LNCaP clone FGC (cell line): ENCODE measurements at regions not wholly inside any gene's neighbourhood (a gene's known extent, or its start where the extent isn't known, plus 50 kb on each side); places are given as distances from the start of the nearest gene placed in this dataset.

Experiments
- DNase-seq: peaks from one replicate; pipeline ENCODE4 v3.0.0-alpha.2; 2011; ENCODE audit warnings: low read depth
- H3K4me3 ChIP-seq: 2 replicates; pipeline ENCODE4 v1.5.1; 2011; ENCODE audit warnings: mild to moderate bottlenecking, low read depth, low read length, control low read depth
- TF ChIP-seq, protein P1 (sequence below): IDR thresholded peaks from 2 replicates; pipeline ENCODE4 v1.5.1; 2012; ENCODE audit warnings: mild to moderate bottlenecking; ENCODE audit not compliant: control insufficient read depth, insufficient read depth; ENCODE audit errors: extremely low read depth

DNA sequence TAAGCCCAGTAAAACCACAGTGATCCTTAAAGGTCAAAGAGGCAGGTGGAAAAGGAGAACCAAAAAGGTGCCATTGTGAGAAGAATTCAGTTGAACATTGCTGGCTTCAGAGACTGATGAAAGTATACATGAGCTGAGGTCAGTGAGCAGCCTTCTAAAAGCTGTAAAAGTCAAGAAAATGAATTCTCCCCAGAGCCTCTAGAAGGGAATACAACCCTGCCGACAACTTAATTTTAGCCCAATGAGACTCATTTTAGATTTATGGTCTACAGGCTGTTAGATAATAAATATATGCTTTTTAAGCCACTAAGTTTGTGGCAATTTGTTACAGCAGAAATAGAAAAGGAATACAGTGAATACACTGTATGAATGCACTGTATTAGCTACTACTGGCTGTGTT, 911.4 kb downstream of the TRIB2 start:
- TF ChIP-seq, protein P1, sequence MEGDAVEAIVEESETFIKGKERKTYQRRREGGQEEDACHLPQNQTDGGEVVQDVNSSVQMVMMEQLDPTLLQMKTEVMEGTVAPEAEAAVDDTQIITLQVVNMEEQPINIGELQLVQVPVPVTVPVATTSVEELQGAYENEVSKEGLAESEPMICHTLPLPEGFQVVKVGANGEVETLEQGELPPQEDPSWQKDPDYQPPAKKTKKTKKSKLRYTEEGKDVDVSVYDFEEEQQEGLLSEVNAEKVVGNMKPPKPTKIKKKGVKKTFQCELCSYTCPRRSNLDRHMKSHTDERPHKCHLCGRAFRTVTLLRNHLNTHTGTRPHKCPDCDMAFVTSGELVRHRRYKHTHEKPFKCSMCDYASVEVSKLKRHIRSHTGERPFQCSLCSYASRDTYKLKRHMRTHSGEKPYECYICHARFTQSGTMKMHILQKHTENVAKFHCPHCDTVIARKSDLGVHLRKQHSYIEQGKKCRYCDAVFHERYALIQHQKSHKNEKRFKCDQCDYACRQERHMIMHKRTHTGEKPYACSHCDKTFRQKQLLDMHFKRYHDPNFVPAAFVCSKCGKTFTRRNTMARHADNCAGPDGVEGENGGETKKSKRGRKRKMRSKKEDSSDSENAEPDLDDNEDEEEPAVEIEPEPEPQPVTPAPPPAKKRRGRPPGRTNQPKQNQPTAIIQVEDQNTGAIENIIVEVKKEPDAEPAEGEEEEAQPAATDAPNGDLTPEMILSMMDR: no peak
- H3K4me3 ChIP-seq: no peak overlapping the region
- no peak for DNase-seq

DNA sequence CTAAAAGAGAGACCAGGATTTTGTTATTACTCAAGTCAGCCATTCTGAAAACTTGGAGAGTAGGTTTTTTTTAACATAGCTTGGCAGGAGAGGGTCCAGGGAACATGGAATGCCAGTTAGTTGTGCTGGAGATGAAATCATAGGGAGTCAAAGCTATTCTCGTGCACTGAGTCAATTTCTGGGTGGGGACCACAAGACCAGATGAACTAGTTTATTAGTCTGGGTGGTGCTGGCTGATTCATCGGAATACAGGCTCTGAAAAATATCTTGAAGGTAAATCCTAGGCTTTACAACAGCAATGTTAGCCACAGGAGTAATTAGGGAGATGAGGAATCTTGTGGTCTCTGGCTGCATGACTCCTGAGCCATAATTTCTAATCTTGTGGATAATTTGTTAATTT, 921.4 kb downstream of the TRIB2 start:
- no peak for DNase-seq
- H3K4me3 ChIP-seq: no peak overlapping the region
- TF ChIP-seq, protein P1: no peak

DNA sequence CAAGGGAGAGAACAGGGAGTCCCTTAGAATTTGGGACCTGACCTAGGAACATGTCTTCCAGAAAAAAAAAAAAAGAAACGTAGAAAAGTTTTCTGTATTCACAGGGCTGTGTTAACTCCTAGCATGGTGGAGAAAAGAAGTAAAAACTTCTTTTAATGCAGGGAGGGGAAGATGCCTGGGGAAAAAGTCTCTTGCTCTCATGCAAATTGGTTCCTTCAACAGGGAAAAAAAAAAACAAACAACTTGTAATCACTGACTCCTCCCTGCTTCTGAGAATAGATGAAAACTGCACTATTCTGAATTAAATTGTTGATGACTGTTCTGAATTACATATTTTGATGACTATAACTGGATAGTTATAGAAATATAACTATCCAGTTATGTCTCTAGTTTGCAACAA, 933.2 kb downstream of the TRIB2 start:
- no peak overlapping the region for H3K4me3 ChIP-seq
- DNase-seq: no peak
- TF ChIP-seq, protein P1: no peak

DNA sequence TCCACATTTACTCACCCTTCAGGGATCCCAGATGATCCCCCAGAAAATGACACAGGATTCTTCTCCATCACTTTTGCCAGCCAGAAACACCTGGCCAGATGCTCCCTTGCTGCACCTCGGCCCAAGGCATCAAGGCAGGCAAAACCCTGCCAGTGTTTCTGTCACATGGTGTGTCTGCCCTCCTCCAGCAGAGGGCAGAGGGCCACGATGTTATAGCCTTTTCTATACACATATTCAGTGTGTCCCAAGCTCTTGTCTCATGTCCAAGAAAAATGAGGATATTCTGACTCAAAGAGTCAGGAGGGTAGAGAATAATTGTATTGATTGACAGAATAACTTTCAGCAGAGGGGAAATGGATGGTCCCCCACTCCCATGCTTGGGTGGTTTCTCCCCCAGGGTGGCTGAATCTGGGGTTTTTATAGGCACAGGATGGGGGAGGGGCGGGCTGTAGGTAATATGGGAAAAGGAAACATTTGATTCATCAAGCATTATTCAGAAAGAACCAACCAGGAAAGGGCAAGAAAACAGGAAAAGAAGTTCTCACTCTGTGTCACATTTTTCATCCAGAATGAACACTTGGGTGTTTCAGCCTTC, 933.9 kb downstream of the TRIB2 start:
- no peak overlapping the region for H3K4me3 ChIP-seq
- TF ChIP-seq, protein P1: no peak
- DNase-seq: no peak

DNA sequence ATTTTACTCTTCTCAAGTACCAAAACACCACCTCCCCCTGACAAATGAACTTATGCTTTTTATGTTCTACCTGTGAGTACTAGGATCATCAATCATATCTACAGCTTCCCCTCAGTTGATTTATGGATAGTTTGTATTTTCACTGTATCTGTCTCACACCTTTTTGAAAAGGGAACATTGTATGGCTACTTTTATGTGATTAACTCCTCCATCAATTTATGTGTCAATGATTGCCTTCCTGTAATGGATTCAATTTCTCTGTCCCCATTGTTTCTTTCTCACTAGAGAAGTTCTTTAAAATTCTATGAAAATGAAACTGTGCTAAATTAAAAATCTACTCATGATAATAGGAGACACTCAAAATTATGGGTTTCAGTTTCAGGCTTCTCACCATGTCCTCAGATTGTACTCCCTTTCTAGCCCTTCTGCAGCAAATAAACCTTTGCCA, 935.0 kb downstream of the TRIB2 start:
- DNase-seq: no peak
- TF ChIP-seq, protein P1: no peak
- H3K4me3 ChIP-seq: no peak overlapping the region

DNA sequence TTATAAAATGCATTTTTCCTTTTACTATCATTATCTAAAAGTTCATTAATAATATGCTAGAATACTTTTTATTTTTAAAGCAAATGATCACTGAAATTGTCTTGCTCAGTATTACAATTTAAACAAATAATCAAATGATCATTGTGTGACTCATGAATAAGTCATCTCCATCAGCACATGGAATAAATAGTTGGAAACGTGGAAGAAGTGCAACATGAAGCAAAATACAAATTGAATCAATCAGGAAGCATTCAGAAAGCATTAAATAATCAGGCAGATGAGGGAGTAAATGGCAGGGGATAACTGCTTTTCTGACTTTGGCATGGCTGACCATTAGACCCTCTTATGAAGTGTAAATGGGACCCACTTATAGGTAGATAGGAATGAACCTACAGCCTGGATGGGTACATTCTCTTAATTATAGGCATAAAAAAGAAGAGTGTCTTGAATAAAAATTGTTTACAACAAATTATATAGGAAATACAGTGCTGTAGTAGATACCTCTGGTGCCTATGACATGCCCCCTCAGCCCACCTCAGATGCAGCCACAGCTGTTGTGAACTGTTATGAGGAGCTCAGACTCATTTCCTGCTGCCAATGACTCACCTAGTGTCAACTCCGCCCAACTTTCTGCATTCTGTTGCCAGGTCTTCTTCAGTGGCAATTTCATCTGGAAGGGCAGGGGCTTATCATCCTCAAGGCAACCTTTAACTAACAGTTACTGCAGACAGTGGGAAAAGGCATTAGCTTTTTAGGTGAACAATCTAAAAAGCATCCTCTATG, 936.0 kb downstream of the TRIB2 start:
- DNase-seq: no peak
- TF ChIP-seq, protein P1: no peak
- no peak overlapping the region for H3K4me3 ChIP-seq
